ENCODE measurements at regions not wholly inside any gene's neighbourhood (a gene's known extent, or its start where the extent isn't known, plus 50 kb on each side); places are given as distances from the start of the nearest gene placed in this dataset.

DNA sequence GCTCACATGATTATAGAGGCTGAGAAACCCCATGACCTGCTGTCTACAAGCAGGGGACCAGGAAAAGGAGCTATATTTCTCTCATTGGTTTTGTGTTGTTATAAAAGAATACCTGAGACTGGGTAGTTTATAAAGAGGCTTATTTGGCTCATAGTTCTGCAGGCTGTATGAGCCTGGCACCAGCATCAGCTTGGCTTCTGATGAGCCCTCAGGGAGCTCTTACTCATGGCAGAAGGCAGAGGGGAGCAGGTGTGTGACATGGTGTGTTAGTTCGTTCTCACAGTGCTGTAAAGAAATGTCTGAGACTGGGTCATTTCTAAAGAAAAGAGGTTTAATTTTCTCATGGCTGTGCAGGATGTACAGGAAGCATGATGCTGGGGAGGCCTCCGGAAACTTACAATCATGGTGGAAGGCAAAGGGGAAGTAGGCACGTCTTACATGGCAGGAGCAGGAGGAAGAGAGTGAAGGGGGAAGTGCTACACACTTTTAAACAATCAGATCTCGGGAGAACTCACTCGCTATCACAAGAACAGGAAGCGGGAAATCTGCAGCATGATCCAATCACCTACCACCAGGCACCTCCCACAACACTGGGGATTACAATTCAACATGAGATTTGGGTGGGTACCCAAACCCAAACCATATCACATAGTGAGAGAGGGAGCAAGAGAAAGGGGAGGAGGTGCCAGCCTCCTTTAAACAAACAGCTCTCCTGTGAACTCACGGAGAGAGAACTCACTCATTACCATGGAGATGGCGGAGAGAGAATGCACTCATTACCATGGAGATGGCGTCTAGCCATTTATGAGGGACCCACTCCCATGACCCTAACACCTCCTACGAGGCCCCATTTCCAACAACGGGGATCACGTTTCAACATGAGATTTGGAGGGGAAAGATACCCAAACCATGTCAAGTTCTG lies 133.4 kb downstream of the JCAD start:
- DNase-seq (ENCODE audit: low spot score): no peak

DNA sequence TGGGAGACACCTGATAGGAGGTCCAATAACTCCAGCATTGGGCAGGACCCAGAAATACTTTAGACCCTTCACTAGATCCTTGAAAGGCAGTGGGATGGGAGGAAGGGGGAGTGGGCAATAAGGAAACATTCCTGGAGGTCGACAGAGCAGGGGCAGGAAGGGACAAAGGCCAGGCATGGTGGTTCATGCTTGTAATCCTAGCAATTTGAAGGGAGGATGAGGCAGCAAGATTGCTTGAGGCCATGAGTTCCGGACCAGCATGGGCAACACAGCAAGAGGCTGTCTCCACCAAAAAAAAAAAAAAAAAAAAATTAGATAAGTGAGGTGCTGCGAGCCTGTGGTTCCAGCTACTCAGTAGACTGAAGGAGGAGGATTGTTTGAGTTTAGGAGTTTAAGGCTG lies 134.9 kb downstream of the JCAD start:
- no peak for DNase-seq (ENCODE audit: low spot score)

DNA sequence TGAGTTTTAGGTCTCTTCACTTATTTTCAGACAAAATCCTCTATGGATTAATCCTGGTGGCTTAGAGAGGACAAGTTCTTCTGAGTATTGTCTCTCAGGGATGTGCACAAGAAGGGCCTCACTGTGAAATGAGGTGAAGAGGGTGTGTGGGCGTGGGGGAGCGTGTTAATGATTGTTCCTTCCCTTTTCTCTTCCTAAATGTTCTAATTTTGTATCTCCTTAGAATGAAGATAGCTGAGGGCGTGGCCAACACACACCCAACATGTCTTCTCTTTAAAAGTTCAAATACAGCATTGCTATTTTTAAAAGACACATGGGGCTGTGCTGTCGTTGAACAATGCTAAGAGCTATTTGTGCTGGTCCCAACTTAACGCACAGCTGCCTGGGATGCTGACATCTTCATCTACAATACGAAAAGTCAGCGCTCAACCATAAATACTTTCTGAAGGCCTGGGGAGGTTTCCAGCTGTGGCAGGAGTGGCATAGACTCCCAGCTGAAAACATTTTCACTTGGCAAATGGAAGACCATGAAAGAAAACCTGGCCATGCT lies 135.9 kb downstream of the JCAD start:
- DNase-seq (ENCODE audit: low spot score): no peak

DNA sequence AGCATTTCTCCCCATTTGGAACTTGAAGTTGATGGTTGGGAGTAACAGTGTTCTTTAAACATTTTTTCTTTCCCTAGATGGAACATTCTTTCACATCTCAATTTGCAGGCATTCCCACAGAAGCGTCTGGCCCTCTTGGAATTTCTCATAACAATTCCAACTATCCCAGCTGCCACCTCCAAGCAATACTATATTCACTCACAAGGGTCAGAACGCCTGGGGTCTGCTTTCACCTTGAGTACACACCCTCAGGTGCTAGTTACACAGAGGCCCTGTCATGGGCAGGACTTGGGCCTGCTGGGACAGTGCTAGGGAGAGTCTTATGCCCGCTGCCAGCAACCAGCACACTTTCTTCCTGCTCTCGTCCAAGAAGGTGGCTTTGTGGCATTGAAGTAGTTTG lies 136.5 kb downstream of the JCAD start:
- no peak for DNase-seq (ENCODE audit: low spot score)

DNA sequence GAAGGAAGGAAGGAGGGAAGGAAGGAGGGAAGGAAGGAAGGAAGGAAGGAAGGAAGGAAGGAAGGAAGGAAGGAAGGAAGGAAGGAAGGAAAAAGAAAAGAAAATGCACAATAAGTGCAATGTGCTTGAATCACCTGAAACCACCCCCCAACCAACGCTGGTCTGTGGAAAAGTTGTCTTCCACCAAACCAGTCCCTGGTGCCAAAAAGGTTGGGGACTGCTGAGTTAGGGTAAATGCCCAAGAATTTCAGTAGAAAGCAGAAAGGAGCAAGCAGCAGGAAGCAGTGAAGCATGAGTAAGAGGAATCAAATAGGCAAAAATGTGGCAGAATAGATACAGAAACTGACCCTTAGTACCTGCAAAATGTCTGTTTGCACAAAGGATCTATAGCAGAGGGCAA lies 137.2 kb downstream of the JCAD start:
- DNase-seq (ENCODE audit: low spot score): no peak

DNA sequence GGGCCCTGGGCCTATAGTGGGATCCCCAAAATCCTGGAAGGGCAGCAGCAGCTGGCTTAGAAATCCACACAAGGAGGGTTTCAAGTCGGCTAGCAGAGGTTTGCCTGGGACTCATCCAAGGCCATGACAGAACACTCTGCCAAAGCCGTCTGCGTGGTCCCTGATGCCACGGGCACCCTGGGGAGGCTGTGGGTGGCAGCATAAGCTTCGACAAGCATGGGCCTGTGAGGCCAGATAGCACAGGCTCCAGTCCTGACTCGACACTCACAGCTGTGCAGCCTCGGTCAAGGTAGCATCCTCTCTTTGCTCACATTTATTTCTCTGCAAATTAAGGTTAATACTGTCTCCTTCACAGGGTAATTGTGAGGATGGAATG lies 138.3 kb downstream of the JCAD start:
- no peak for DNase-seq (ENCODE audit: low spot score)

DNA sequence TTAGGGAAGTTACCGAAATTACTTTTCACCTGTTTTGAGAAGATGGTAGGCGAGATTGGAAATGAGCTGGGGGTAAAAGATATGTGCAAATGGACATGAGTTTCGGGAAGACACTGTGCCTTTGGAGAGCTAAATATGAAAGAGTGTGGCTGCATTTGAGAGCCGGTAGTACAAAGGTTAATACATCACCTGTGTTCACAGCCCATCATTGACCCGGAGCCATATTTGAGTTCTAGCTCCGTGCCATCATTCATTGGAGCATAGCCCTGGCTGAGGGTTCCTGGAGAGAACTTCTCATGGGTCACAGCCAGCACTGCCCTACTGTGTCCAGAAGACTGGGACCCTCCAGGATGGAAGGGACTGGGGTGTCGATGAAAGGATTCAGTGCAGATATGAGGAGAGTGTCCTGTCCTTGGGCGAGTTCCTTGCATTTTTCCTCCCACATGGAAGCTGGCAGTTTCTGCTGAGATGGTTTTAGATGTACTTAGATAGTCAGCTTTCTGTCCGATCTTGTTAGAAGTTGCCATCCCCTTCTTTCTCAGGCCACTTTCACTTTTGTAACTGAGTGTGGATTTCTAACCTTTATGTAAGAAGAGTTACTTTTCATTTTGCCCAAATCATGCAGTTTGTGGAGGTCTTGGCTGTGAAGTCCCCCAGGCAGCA lies 138.8 kb downstream of the JCAD start:
- DNase-seq (ENCODE audit: low spot score): no peak

DNA sequence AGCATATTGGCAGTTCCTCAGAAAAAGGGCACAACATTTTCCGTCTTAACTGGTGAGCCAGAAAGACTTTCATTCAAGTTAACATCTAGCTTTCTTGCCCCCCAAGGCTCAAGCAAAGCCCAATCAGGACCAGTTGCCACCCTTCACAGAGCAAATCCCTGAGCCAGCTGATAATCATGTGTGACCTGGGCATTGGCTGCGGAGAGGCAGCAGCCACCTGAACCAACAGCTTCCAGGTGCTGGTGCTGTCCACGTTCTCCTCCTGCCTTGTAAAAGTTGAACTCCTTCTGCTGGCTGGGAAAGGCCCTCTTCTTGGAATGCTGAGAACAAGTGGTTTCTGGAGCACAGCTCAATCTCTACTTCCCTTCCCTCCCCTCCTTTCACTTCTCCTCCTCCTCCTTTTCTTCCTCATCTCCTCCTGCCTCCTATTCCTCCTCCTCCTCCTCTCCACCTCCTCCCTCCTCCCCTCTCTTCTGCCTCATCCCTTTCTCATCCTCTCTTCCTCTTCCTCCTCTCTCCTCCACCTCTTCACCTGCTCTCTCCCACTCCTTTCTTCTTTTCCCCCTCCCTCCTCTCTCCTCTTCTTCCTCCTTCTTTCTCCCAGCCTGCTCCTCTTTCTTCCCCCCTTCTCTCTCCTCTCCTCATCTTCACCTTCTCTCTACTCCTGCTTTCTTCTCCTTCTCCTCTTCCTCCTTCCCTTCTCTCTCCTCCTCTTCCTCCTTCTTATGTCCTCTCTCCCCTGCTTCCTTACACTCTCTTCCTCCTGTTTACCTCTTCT lies 140.6 kb downstream of the JCAD start:
- no peak for DNase-seq (ENCODE audit: low spot score)

DNA sequence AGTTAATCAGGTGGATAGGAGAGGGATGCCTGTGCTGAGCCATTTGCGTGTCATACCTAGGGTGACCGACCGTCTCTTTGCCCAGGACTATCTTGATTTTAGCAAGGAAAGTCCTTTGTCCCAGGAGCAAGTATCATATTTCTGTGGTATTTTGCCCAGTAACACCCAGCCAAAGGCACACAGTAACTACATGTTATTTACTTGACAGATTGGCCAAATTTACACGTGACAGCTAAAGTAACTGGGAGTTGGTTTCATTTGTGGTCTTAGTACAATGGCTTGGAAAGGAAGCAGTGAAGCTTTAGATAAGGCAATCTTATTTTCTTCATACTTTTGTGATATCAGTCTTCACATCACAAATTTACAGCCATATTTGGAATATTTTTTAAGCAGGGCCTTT lies 142.1 kb downstream of the JCAD start:
- DNase-seq (ENCODE audit: low spot score): no peak

DNA sequence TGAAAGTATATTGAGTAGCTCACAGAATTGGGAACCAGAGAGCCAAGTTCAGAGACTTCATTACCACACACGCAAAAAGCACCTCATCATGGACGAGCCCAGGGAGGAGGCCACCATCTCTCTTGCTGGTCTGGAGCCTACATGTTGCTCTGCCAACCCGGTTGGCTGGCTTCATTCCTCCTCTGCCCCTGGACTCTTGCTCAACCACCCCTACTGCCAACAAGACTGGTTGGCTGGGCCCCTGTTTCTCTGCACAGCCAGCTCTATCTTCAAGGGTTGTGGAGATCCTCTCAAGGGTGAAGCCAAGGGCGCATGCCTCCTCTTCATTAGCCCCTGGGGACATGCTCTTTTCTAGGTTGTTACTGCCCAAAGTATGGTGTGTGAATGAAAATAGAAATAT lies 142.7 kb downstream of the JCAD start:
- DNase-seq (ENCODE audit: low spot score): no peak

DNA sequence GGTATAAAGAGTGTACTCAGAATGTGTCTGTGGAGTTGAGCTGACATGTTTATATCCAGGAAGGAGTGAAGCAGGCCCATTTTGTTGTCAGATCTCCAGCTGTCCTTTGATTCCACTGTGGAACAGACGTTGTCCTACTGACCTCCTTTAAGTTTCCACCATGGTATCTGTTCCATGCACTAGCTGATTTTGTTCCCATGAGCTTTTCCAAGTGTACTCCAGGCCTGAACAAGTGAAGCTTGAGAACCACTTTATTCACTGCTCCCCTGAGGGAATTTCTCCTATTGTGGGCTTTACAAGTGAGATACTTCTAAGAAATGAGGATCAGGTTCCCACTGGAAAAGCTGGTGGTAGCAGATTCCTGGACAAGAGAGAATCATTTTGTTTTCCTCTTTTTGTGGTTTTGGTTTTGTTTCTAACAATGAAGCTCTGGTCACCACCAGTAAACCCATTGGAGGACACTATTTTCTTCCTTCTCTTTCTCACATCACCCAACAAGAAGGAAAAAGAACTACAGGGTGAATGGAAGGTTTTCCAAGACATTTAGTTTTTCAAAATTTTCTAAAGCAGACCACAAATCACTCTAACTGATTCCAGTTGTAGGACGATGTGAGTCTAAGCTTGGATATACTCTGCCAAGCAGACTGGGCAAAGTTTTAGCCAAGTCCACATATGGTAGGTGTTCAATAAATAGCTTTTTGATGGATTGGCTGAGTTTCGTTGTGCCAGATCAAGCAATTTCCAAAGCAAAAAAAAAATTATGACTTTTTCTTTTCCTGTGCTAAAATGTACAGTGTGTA lies 144.2 kb downstream of the JCAD start:
- DNase-seq (ENCODE audit: low spot score): no peak

DNA sequence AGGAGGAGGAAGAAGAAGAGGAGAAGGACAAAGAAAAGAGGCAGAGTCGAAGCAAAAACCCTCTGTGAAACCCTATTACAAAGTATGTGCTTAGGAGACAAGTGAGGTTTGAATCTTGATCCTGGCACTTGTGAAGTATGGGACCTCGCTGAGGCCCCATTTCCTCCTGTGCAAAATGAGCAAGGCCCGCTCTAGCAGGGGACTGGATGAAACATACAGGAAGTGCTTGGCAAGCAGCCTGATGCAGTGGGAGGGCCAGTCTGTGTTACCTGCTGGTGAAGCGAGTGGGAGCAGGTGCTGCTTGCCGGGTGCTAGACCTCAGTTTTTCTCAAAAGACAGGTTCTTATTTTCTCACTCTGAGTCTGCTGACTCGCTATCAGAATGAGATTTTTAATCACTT lies 150.4 kb downstream of the JCAD start:
- no peak for DNase-seq (ENCODE audit: low spot score)

DNA sequence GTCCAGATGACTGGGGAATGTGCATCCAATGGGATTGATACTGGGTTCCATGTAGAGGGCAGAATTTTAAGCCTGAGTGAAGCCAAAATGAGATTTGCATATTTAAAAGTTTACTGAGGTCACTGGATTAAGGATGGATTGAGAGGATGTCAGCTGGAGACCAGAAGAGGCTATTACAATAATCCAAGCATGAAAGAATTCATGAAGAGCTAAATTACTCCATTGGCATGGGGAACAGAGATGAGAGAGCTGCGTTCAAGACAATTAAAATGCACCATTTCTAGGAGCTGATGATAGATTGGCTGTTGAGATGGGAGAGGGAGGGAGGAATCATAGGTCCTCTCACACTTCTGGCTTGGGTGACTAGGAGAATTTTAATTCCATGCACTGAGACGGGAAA lies 158.5 kb downstream of the JCAD start:
- DNase-seq (ENCODE audit: low spot score): no peak

DNA sequence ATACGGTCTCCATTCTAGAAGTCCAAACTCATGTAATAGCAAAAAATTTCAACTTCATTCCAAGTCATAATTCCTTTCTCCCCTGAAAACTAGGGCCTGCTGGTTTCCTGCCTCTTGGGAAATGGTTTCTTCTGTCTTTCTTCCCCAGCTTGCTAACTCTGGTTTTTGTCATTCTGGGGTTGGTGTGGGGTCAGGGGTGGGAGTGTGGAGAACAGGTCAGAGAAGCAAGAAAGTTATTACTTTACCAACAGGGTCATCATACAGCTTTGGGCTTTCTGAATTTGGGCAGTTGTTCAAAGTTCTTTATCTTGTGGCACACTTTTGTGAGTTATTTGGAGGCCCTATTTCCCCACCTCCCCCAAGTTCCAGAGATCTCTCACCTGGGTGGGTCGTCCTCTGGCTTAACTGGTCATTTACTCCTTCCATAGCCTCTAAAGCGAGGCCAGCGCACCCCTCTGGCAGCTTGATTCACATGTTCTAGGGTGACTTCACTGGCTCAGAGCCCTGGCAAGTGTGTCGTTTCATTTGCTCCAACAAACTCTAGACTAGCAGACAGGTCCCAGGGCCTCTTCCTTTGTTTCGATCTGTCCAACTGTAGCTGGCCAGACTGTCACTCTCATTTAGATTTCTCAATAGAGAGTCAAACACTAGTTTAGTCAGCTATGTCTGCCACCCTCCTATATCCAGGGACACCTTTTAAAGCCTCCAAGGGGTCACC lies 161.2 kb downstream of the JCAD start:
- no peak for DNase-seq (ENCODE audit: low spot score)

DNA sequence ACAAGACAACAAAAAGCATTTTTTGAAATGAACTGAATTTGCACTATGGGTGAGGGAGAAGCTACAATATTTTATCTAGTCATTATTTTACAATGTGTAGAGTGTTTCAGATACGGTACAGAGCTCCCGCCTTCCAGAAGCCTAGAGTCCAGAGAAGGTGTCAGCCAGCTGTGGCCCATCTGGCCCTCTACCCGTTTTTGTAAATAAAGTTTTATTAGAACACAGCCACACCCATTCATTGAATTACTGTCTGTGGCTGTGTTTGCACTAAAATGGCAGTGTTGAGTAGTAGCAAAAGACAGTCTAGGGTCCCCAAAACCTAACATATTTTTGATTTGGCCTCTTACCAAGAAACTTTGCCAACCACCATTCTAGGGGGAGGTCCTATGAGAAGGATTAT lies 162.0 kb downstream of the JCAD start:
- DNase-seq (ENCODE audit: low spot score): no peak

DNA sequence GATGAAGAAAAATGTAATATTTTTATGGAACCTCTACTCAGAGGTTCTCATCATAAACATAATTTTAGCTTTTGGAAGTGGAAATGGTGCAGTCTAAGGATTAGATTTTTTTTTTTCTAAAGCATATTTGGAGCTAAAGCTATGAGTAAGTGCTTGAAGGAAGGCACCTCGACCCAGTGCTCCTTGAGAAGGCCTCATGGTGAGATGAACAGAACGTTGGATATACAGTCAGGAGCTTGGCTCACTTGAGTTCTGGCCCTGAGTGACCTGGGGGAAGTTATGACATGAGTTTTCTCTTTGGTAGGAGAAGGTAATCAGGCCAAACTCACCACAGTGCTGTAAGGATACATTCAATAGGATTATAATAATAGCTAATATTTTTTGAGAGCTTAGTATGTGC lies 163.3 kb downstream of the JCAD start:
- no peak for DNase-seq (ENCODE audit: low spot score)

DNA sequence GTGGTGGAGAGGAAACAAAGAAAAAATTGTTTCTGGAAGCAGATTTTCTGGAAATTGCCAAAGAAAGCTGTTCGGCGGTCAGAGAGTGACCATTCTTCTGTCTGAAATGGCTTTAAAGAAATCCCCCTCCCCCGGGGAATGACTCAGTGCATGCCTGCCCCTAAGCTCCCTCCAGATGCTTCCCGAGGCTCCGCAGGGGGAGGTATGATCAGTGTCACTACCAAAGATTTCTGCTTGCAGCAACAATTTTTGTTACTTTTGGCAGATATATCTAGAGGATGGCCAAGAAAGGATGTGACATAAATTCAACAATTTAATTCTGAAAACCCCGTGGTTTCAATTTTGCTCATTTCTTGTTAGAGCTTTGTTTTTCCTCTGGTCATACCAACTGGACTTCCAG lies 163.9 kb downstream of the JCAD start:
- no peak for DNase-seq (ENCODE audit: low spot score)

DNA sequence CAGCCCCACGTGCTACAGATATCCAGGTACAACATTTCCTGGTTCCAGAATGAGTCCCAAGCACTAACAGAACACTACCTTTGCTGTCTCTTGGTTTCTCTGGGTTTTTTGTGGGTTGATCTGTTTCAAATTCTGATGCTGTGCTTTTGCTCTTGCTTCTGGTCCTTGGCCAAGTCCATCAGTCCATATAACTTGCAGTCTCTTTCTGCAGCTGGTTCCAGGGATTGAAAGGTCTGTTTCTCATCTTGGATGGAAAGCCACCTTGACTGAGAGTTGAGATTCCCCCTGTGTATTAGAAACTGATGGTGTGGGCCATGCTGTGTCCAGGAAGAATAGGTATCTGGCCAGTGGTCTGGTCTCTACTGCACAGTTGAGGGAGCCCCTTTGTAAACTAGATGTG lies 171.1 kb downstream of the JCAD start:
- DNase-seq (ENCODE audit: low spot score): no peak

DNA sequence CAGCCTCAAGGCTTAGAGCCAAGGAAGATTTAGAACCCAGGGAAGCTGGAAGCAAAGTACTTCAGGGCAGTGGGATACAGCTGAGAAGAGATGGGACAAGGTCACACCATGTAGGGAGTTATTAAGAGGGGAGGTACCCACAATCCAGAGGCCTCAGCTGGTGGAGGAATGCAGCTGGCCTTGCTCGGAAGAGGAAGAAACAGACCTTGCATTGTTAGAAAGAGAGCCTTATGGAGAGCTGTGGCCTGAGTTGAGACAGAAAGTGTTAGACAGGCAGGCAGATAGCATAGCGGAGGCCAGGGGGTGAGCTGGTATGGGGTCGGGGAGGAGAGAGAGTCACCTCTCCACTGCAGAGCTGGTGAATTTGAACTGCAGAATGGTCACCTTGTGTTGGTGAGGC lies 173.1 kb downstream of the JCAD start:
- DNase-seq (ENCODE audit: low spot score): no peak

DNA sequence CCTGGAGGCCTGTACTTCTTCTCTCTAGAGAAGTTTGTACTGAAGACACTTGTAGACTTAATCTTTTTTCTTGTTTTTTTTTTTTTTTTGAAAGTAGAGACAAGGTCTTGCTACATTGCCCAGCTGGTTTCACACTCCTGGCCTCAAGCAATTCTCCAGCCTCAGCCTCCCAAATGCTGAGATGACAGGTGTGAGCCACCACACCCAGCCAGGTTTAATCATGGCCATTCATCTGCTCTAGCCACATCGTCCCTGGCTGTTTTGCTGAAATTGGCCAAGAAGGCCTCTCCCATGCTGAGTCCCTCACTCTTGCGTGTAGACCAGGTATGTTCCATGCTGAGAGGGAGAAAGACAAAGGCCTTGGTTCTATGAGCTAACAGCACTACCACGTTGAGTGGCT lies 176.2 kb downstream of the JCAD start:
- no peak for DNase-seq (ENCODE audit: low spot score)

DNA sequence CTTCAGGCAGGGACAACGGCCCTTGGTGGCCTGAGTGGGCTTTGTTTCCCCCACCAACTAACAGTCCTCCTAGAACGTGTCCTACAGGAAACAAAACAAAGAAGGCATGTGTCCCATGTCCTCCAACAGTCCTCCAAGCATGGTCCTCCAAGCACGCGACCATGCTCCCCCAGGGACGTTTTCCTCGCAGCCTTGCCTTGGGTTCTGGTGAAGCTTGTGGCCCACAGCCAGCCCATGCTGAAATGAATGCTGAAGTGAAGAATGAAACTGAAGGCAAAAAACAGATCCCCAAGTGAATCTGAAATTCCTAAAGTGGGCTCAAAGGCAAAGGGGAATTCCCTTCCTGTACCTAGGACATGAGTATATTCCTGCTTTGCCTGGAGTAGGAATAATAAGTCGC lies 176.6 kb downstream of the JCAD start:
- DNase-seq (ENCODE audit: low spot score): no peak
